ENCODE measurements at regions not wholly inside any gene's neighbourhood (a gene's known extent, or its start where the extent isn't known, plus 50 kb on each side); places are given as distances from the start of the nearest gene placed in this dataset.

GRCh38 chr2:212871597-212871996 lies 279.8 kb downstream of the IKZF2 start:
- TF ChIP-seq EZH2phosphoT487 (IDR thresholded peaks at IDR 0.05; ENCODE audit: insufficient read depth, low read depth) (no peak), EZH2 (IDR thresholded peaks at IDR 0.05; ENCODE audit: insufficient read depth, poor library complexity, severe bottlenecking) (no peak)
- Histone ChIP-seq H3K9me2 (ENCODE audit: insufficient read depth) (no peaks in the 10 kb centered on the region), H3K79me2 (ENCODE audit: insufficient read depth) (no peaks in the 10 kb centered on the region), H2AFZ (no peak overlapping the region), H3K4me3 (no peak overlapping the region), H3K27me3 (replicated peaks; ENCODE audit: insufficient read depth) (no peaks in the 10 kb centered on the region), H3K9me3 (ENCODE audit: low read depth) (peaks cover 2% of the 10 kb centered on the region), H3K36me3 (ENCODE audit: low read depth) (no peaks in the 10 kb centered on the region), H3F3A (ENCODE audit: insufficient read depth) (no peaks in the 10 kb centered on the region), H3K27ac (no peak overlapping the region), H4K20me1 (ENCODE audit: insufficient read depth) (no peaks in the 10 kb centered on the region), H3K4me1 (ENCODE audit: insufficient read depth) (no peaks in the 10 kb centered on the region), H3K4me2 (ENCODE audit: unreplicated experiment) (no peak overlapping the region), H3K9ac (no peak overlapping the region)
- in situ Hi-C loops (cut with MboI): no loop called here
- no peak for DNase-seq

DNA sequence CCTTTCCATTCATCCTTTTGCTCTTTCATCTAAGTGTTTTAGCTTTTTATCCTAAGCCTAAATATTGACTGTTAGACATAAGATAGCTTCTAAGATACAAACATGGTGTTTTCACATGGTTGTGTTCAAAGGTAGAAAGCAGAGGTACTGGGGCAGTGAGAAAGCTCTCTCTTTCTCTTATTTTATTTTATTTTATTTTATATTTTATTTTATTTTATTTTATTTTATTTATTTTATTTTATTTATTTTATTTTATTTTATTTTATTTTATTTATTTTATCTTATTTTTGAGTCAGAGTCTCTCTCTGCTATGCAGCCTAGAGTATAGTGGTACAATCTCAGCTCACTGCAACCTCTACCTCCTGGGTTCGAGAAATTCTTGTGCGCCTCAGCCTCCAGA lies 287.2 kb downstream of the IKZF2 start:
- Histone ChIP-seq H3K79me2 (ENCODE audit: insufficient read depth) (no peaks in the 10 kb centered on the region), H3K9me2 (ENCODE audit: insufficient read depth) (no peaks in the 10 kb centered on the region), H3K4me3 (no peak overlapping the region), H3K36me3 (ENCODE audit: low read depth) (peaks cover 4% of the 10 kb centered on the region; the same call in 1 of the 2 replicates), H3K4me2 (ENCODE audit: unreplicated experiment) (no peak overlapping the region), H3K27me3 (replicated peaks; ENCODE audit: insufficient read depth) (no peaks in the 10 kb centered on the region), H3K27ac (no peak overlapping the region), H2AFZ (no peak overlapping the region), H4K20me1 (ENCODE audit: insufficient read depth) (no peaks in the 10 kb centered on the region), H3F3A (ENCODE audit: insufficient read depth) (no peaks in the 10 kb centered on the region), H3K4me1 (ENCODE audit: insufficient read depth) (no peaks in the 10 kb centered on the region), H3K9me3 (ENCODE audit: low read depth) (peaks cover 4% of the 10 kb centered on the region), H3K9ac (no peak overlapping the region)
- TF ChIP-seq EZH2 (IDR thresholded peaks at IDR 0.05; ENCODE audit: insufficient read depth, poor library complexity, severe bottlenecking) (no peak), EZH2phosphoT487 (IDR thresholded peaks at IDR 0.05; ENCODE audit: insufficient read depth, low read depth) (no peak)
- DNase-seq: no peak
- WGBS, 2 experiments (ENCODE audit: low coverage in 1 of 2, low lambda C conversion rate in 2 of 2, missing lambda C conversion rate in 2 of 2): 66 to 75% methylated on average over 2 of the region's 2 CpGs
- in situ Hi-C loops (cut with MboI): no loop called here

DNA sequence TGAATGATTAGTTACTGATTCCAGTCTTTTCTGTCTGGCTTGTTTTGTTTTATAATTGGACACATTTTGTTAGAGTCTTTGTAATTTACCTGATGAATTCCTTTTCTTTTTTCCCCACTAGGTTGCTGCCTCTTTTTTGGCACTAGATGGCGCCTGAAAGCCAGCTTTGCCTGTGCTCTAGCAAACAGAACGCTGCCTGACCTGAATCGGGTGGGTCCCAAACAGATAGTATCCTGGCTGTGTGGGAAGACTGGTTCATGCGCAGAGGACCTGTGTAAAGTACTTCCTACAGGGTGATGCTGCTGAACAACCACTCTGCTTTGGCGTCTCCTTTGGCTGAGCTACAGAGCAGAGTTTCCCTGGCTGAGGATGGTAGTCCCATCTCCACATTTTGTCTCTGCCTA lies 288.2 kb downstream of the IKZF2 start:
- 59 to 60% methylated on average over 5 of the region's 5 CpGs for WGBS, 2 experiments (ENCODE audit: low coverage in 1 of 2, low lambda C conversion rate in 2 of 2, missing lambda C conversion rate in 2 of 2)
- H3K9me2 ChIP-seq (ENCODE audit: insufficient read depth): no peaks in the 10 kb centered on the region
- H3K4me1 ChIP-seq (ENCODE audit: insufficient read depth): no peaks in the 10 kb centered on the region; the same call in 1 of the 2 replicates
- in situ Hi-C loops (cut with MboI): no loop called here
- H3K9me3 ChIP-seq (ENCODE audit: low read depth): peaks cover 4% of the 10 kb centered on the region
- H3K9ac ChIP-seq: no peak overlapping the region
- peaks cover 4% of the 10 kb centered on the region; the same call in 1 of the 2 replicates for H3K36me3 ChIP-seq (ENCODE audit: low read depth)
- no peaks in the 10 kb centered on the region for H4K20me1 ChIP-seq (ENCODE audit: insufficient read depth)
- peak; percentile 27 for DNase-seq
- H2AFZ ChIP-seq: no peak overlapping the region
- no peaks in the 10 kb centered on the region for H3K79me2 ChIP-seq (ENCODE audit: insufficient read depth)
- no peaks in the 10 kb centered on the region for H3K27me3 ChIP-seq (replicated peaks; ENCODE audit: insufficient read depth)
- no peaks in the 10 kb centered on the region for H3F3A ChIP-seq (ENCODE audit: insufficient read depth)
- H3K4me2 ChIP-seq (ENCODE audit: unreplicated experiment): no peak overlapping the region
- no peak overlapping the region for H3K27ac ChIP-seq
- H3K4me3 ChIP-seq: no peak overlapping the region
- TF ChIP-seq EZH2phosphoT487 (IDR thresholded peaks at IDR 0.05; ENCODE audit: insufficient read depth, low read depth) (no peak), EZH2 (IDR thresholded peaks at IDR 0.05; ENCODE audit: insufficient read depth, poor library complexity, severe bottlenecking) (no peak)

DNA sequence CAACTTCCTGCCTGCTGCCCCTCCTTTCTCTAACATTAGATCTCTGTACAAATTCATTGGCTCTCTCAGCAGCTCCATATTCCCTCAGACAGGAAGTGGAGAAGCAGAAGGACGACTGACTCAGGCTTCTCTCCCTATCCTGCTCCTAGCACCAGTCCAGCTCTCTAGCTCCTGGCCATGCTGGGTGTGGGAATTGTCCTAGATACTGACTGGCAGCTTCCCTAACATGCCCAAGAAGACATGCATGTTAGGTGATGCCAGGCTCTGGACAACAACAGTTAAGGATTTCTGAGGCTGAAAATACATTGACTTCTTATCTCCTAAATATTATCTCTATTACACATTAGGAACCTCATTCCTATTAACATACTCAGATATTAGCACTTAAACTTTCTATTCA lies 292.9 kb downstream of the IKZF2 start:
- H3K36me3 ChIP-seq (ENCODE audit: low read depth): no peaks in the 10 kb centered on the region
- H3K27me3 ChIP-seq (replicated peaks; ENCODE audit: insufficient read depth): no peaks in the 10 kb centered on the region
- no peaks in the 10 kb centered on the region for H3K79me2 ChIP-seq (ENCODE audit: insufficient read depth)
- H3K27ac ChIP-seq: no peak overlapping the region
- in situ Hi-C loops (cut with MboI): no loop called here
- H3K4me1 ChIP-seq (ENCODE audit: insufficient read depth): peaks cover 9% of the 10 kb centered on the region; the same call in 1 of the 2 replicates
- DNase-seq: peak; percentile 7
- H3K9me2 ChIP-seq (ENCODE audit: insufficient read depth): no peaks in the 10 kb centered on the region
- no peaks in the 10 kb centered on the region for H3K9me3 ChIP-seq (ENCODE audit: low read depth)
- TF ChIP-seq EZH2phosphoT487 (IDR thresholded peaks at IDR 0.05; ENCODE audit: insufficient read depth, low read depth) (no peak), EZH2 (IDR thresholded peaks at IDR 0.05; ENCODE audit: insufficient read depth, poor library complexity, severe bottlenecking) (no peak)
- no peak overlapping the region for H3K4me3 ChIP-seq
- H2AFZ ChIP-seq: no peak overlapping the region
- H3F3A ChIP-seq (ENCODE audit: insufficient read depth): peaks cover 7% of the 10 kb centered on the region; the same call in 1 of the 2 replicates
- H3K9ac ChIP-seq: no peak overlapping the region
- H3K4me2 ChIP-seq (ENCODE audit: unreplicated experiment): no peak overlapping the region
- WGBS, 2 experiments (ENCODE audit: low coverage in 1 of 2, low lambda C conversion rate in 2 of 2, missing lambda C conversion rate in 2 of 2): 64 to 78% methylated on average over 1 of the region's 1 CpG
- H4K20me1 ChIP-seq (ENCODE audit: insufficient read depth): no peaks in the 10 kb centered on the region

GRCh38 chr2:212854771-212855170 lies 296.6 kb downstream of the IKZF2 start:
- Histone ChIP-seq H3K4me2 (ENCODE audit: unreplicated experiment) (no peak overlapping the region), H3K9me3 (ENCODE audit: low read depth) (no peaks in the 10 kb centered on the region), H3K9ac (no peak overlapping the region), H3K9me2 (ENCODE audit: insufficient read depth) (no peaks in the 10 kb centered on the region), H4K20me1 (ENCODE audit: insufficient read depth) (no peaks in the 10 kb centered on the region), H3K27ac (no peak overlapping the region), H3F3A (ENCODE audit: insufficient read depth) (peaks cover 8% of the 10 kb centered on the region; the same call in 1 of the 2 replicates), H2AFZ (no peak overlapping the region), H3K36me3 (ENCODE audit: low read depth) (no peaks in the 10 kb centered on the region), H3K79me2 (ENCODE audit: insufficient read depth) (no peaks in the 10 kb centered on the region), H3K4me1 (ENCODE audit: insufficient read depth) (peaks cover 9% of the 10 kb centered on the region; the same call in 1 of the 2 replicates), H3K4me3 (no peak overlapping the region), H3K27me3 (replicated peaks; ENCODE audit: insufficient read depth) (no peaks in the 10 kb centered on the region)
- TF ChIP-seq EZH2phosphoT487 (IDR thresholded peaks at IDR 0.05; ENCODE audit: insufficient read depth, low read depth): no peak
- TF ChIP-seq EZH2 (IDR thresholded peaks at IDR 0.05; ENCODE audit: insufficient read depth, poor library complexity, severe bottlenecking): no peak
- in situ Hi-C loops (cut with MboI): no loop called here
- 70 to 73% methylated on average over 4 of the region's 4 CpGs for WGBS, 2 experiments (ENCODE audit: low coverage in 1 of 2, low lambda C conversion rate in 2 of 2, missing lambda C conversion rate in 2 of 2)
- DNase-seq: no peak
